Ishikawa (cell line): ENCODE measurements at regions not wholly inside any gene's neighbourhood (a gene's known extent, or its start where the extent isn't known, plus 50 kb on each side); places are given as distances from the start of the nearest gene placed in this dataset.

Experiments used
- CEBPB ChIP-seq: IDR thresholded peaks from 2 replicates; pipeline ENCODE4 v1.6.1; 2012
- CREB1 ChIP-seq: IDR thresholded peaks from 2 replicates; pipeline ENCODE4 v1.6.1; 2012; ENCODE audit warnings: low read depth
- EGR1 ChIP-seq: IDR thresholded peaks from 2 replicates; pipeline ENCODE4 v1.6.1; 2012
- EP300 ChIP-seq: IDR thresholded peaks from 2 replicates; pipeline ENCODE4 v1.6.1; 2012; ENCODE audit warnings: borderline replicate concordance
- FOXM1 ChIP-seq: IDR thresholded peaks from 2 replicates; pipeline ENCODE4 v1.6.1; 2012; ENCODE audit warnings: low read depth, borderline replicate concordance
- MAX ChIP-seq: IDR thresholded peaks from 2 replicates; pipeline ENCODE4 v1.6.1; 2012
- NFIC ChIP-seq: IDR thresholded peaks from 2 replicates; pipeline ENCODE4 v1.6.1; 2012
- RAD21 ChIP-seq: IDR thresholded peaks from 2 replicates; pipeline ENCODE4 v1.6.1; 2012; ENCODE audit warnings: low read depth
- REST ChIP-seq: IDR thresholded peaks from 2 replicates; pipeline ENCODE4 v1.6.1; 2012; ENCODE audit warnings: low read depth, mild to moderate bottlenecking
- TAF1 ChIP-seq: IDR thresholded peaks from 2 replicates; pipeline ENCODE4 v1.6.1; 2012; ENCODE audit warnings: low read depth, mild to moderate bottlenecking
- TCF12 ChIP-seq: IDR thresholded peaks from 2 replicates; pipeline ENCODE4 v1.6.1; 2012; ENCODE audit warnings: low read depth
- TEAD4 ChIP-seq: IDR thresholded peaks from 2 replicates; pipeline ENCODE4 v1.6.1; 2012
- USF1 ChIP-seq: IDR thresholded peaks from 2 replicates; pipeline ENCODE4 v1.6.1; 2012
- YY1 ChIP-seq: IDR thresholded peaks from 2 replicates; pipeline ENCODE4 v1.6.1; 2012; ENCODE audit warnings: low read depth
- ZBTB7A ChIP-seq: IDR thresholded peaks from 2 replicates; pipeline ENCODE4 v1.6.1; 2012; ENCODE audit warnings: low read depth

GRCh38 chr2:51401546-51401945 lies 369.6 kb upstream of the NRXN1 start:
- TF ChIP-seq TAF1: no peak
- no peak for TF ChIP-seq CREB1
- no peak for TF ChIP-seq USF1

- TF ChIP-seq MAX (no peak), CEBPB (no peak), YY1 (no peak), FOXM1 (no peak), EGR1 (no peak), ZBTB7A (no peak), TCF12 (no peak), TEAD4 (no peak), CREB1 (no peak)
Observed at GRCh38 chr2:51387235-51387634, 355.3 kb upstream of the NRXN1 start.

- no peak for TF ChIP-seq MAX
- TF ChIP-seq TCF12: no peak
- TF ChIP-seq RAD21: no peak
- TF ChIP-seq NFIC: no peak
- TF ChIP-seq USF1: no peak
- no peak for TF ChIP-seq CREB1
- TF ChIP-seq FOXM1: no peak
- no peak for TF ChIP-seq TAF1
- no peak for TF ChIP-seq YY1
- no peak for TF ChIP-seq EP300
- no peak for TF ChIP-seq REST
- TF ChIP-seq TEAD4: no peak
- TF ChIP-seq CEBPB: no peak
Observed at GRCh38 chr2:51379997-51380396, 348.1 kb upstream of the NRXN1 start.

- TF ChIP-seq REST (no peak), YY1 (no peak), EGR1 (no peak), RAD21 (no peak), TCF12 (no peak), TAF1 (no peak), TEAD4 (no peak), MAX (no peak), CREB1 (no peak), EP300 (no peak), USF1 (no peak), FOXM1 (no peak), ZBTB7A (no peak), NFIC (no peak)
Observed at GRCh38 chr2:51368250-51368649, 336.3 kb upstream of the NRXN1 start.

- TF ChIP-seq CEBPB: no peak
- TF ChIP-seq YY1: no peak
- no peak for TF ChIP-seq ZBTB7A
- TF ChIP-seq USF1: no peak
Observed at GRCh38 chr2:51350100-51350499, 318.2 kb upstream of the NRXN1 start.

GRCh38 chr2:51344886-51345285 lies 313.0 kb upstream of the NRXN1 start:
- no peak for TF ChIP-seq REST
- TF ChIP-seq ZBTB7A: no peak
- no peak for TF ChIP-seq TEAD4
- TF ChIP-seq NFIC: no peak
- TF ChIP-seq TCF12: no peak
- TF ChIP-seq CEBPB: no peak
- TF ChIP-seq YY1: no peak
